SH-SY5Y (cell line): ENCODE measurements at regions not wholly inside any gene's neighbourhood (a gene's known extent, or its start where the extent isn't known, plus 50 kb on each side); places are given as distances from the start of the nearest gene placed in this dataset.

ENCODE experiments used
- GATA2 ChIP-seq: IDR thresholded peaks from 2 replicates; pipeline ENCODE4 v1.6.1; 2011; ENCODE audit warnings: mild to moderate bottlenecking, low read depth, low read length
- GATA3 ChIP-seq: IDR thresholded peaks from 2 replicates; pipeline ENCODE4 v1.6.1; 2011; ENCODE audit warnings: low read depth, mild to moderate bottlenecking, low read length, moderate library complexity

DNA sequence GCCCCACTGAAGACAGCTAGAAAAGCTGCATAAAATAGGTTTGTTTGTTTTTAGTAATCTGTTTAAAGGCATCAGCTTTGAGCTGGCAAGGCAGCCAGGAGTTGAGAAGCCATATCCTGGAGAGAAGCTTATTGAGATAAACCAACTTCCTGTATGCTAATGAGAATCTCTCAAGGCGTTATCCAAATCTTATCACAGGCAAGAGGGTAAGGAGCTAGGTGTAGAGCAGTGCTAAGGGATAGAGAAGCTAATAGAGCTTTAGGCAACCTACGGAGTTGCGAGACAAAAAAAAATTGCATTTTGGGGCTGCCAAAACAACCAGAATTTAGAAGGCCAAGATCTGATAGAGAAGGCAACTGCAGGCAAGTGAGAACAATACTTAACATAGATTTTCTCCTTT lies 641.6 kb downstream of the SH2D4B start:
- TF ChIP-seq GATA2 (no peak), GATA3 (no peak)
